Right lobe of liver (tissue), 6 donors: ENCODE measurements at regions not wholly inside any gene's neighbourhood (a gene's known extent, or its start where the extent isn't known, plus 50 kb on each side); places are given as distances from the start of the nearest gene placed in this dataset.
"Not testable (repeated sequence)": the region's sequence is repeated elsewhere in the genome, so short reads cannot be mapped to it uniquely, and the experiment has no call there.

Experiments
- ATAC-seq, 4 donors: fragments of 200-7000 bp; cut with Tn5 transposase; one replicate each; pipeline ENCODE4 v1.9.1; 2020; ENCODE audit warnings: mild to moderate bottlenecking in 4 of 4, moderate library complexity in 4 of 4
- DNase-seq, 3 donors: peaks; one replicate each; pipeline ENCODE4 v3.0.0-alpha.2; 2020
- H3K27ac ChIP-seq, 3 donors: fragments of 200-600 bp; one replicate each; pipeline ENCODE4 v1.8.0; 2022
- H3K27me3 ChIP-seq, 2 donors: fragments of 200-600 bp; one replicate each; pipeline ENCODE4 v1.8.0; 2022
- H3K36me3 ChIP-seq, 4 donors: fragments of 200-600 bp; sonication (generic) in 1 of 4; one replicate each; pipeline versions ENCODE4 v1.5.1 to v1.8.0; 2017 to 2022; ENCODE audit warnings: control low read depth in 1 of 4
- H3K4me1 ChIP-seq, 4 donors: fragments of 200-600 bp; sonication (generic) in 1 of 4; one replicate each; pipeline versions ENCODE4 v1.5.1 to v1.8.0; 2017 to 2022; ENCODE audit warnings: control low read depth in 1 of 4
- H3K4me3 ChIP-seq, 3 donors: fragments of 200-600 bp; one replicate each; pipeline ENCODE4 v1.8.0; 2022
- H3K9me3 ChIP-seq, 4 donors: fragments of 200-600 bp; sonication (generic) in 1 of 4; one replicate each; pipeline versions ENCODE4 v1.5.1 to v1.8.0; 2017 to 2022; ENCODE audit warnings: control low read depth in 1 of 4
- CTCF ChIP-seq, 4 donors: fragments of 200-600 bp in 3 of 4; fragments of 450-650 bp in 1 of 4; IDR thresholded peaks; one replicate each; pipeline versions ENCODE4 v1.5.1 to v1.8.0; 2016 to 2022; ENCODE audit warnings: antibody characterized with exemption in 4 of 4, mild to moderate bottlenecking in 2 of 4
- POLR2A ChIP-seq: fragments of 450-650 bp; IDR thresholded peaks from one replicate; pipeline ENCODE4 v1.6.1; 2017; ENCODE audit warnings: antibody characterized with exemption, mild to moderate bottlenecking
- WGBS: methylation state at CpG from one replicate; pipeline ENCODE4 v1.1.6; 2018; ENCODE audit warnings: low coverage, low lambda C conversion rate; ENCODE audit not compliant: insufficient coverage; ENCODE audit errors: missing lambda C conversion rate; 5-methylcytosine and 5-hydroxymethylcytosine counted together
- intact Hi-C, 2 donors: fragments of 100-400 bp; cut with DNase I; formaldehyde crosslinking; loops; one replicate each; pipeline versions ENCODE4 v1.11.2 to v1.14.1; 2022
- donor health status: DM: no; HTN: yes; CAD: no.
- donor health status: DM: no; HTN: no; CAD: no.
- donor health status: DM: no; HTN: no; CAD: no.
- donor health status: DM: no; HTN: yes; CAD: no.
- donor health status: DM: no; HTN: yes; CAD: no.

- Histone ChIP-seq H3K4me1 (no peaks in the 10 kb centered on the region), H3K27me3 (no peaks in the 10 kb centered on the region), H3K9me3 (no peaks in the 10 kb centered on the region), H3K27ac (no peak overlapping the region), H3K36me3 (no peaks in the 10 kb centered on the region), H3K4me3 (no peak overlapping the region)
- no peak for ATAC-seq
- no peak for DNase-seq
- intact Hi-C loops, result no loop called here
- TF ChIP-seq CTCF (IDR thresholded peaks at IDR 0.05), result no peak
- TF ChIP-seq POLR2A, result no peak
- WGBS, result 100% methylated on average over 1 of the region's 5 CpGs
These were observed 195.6 kb downstream of the TBC1D2B start for GRCh38 chr15:77881950-77882349.

DNA sequence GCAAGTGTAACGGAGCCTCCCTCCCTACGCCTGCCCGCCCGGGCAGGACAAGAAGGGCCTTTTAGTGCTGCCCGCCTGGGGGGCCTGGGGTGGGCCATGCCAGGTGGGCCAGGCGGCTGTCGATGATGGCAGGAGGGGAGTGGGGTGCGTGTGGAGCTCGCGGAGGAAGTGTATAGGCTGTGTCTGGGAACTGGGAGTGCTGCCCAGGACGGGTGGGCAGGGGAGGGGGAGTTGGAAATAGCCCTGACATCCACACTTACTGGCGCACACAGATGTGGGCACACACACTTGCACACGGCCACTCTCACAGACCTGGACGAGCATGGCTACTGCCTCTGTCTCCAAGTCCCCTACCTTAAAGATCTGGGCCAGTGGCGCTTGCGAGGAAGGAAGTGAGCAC lies 196.0 kb downstream of the TBC1D2B start:
- H3K9me3 ChIP-seq, intact Hi-C loops, H3K4me3 ChIP-seq, DNase-seq, H3K27me3 ChIP-seq, H3K4me1 ChIP-seq, H3K27ac ChIP-seq, ATAC-seq, H3K36me3 ChIP-seq: not testable (repeated sequence)
- no CpG with 5 or more reads among the region's 16 CpGs for WGBS

DNA sequence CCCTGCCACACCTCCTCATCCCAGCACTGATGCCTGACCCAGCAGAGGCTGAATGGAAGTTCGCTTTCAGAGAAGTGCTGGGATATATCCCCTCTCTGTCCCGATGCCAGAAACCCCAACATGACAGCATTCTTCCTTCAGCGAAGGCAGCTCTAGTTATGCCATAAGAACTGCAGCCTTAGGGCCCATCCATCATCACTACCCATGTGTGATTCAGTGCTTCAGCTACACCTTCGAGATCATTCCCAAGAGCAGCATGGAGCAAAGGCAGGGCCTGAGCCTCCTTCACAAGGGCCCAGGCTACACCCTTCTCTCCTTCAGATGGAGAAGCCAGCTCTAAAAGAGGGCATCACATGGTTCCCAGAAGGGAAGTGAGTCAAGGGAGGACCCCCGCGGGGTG lies 198.0 kb downstream of the TBC1D2B start:
- H3K9me3 ChIP-seq, H3K4me1 ChIP-seq, H3K4me3 ChIP-seq, intact Hi-C loops, H3K36me3 ChIP-seq, H3K27me3 ChIP-seq, DNase-seq, ATAC-seq, H3K27ac ChIP-seq: not testable (repeated sequence)
- WGBS, result 86% methylated on average over 4 of the region's 6 CpGs

- ATAC-seq, result no peak
- H3K9me3 ChIP-seq, result no peaks in the 10 kb centered on the region
- no peaks in the 10 kb centered on the region for H3K36me3 ChIP-seq
- H3K27ac ChIP-seq, result no peak overlapping the region
- TF ChIP-seq POLR2A (no peak), CTCF (IDR thresholded peaks at IDR 0.05) (no peak)
- H3K4me1 ChIP-seq, result no peaks in the 10 kb centered on the region
- no peaks in the 10 kb centered on the region for H3K27me3 ChIP-seq
- intact Hi-C loops, result no loop called here
- WGBS, result 87% methylated on average over 2 of the region's 5 CpGs
- H3K4me3 ChIP-seq, result no peak overlapping the region
- DNase-seq, result no peak
These were observed 199.5 kb downstream of the TBC1D2B start for GRCh38 chr15:77877869-77878577.

- DNase-seq (peak in 1 of 3 donors; percentile 55), ATAC-seq (peak; percentile 92 to 95 (median 95))
- 20% methylated on average over 2 of the region's 9 CpGs for WGBS
- H3K4me3 ChIP-seq, H3K4me1 ChIP-seq, H3K9me3 ChIP-seq, H3K36me3 ChIP-seq, H3K27me3 ChIP-seq, intact Hi-C loops: not testable (repeated sequence)
- H3K27ac ChIP-seq, result peak overlapping the region in 1 of 3 donors; percentile 43
These were observed 201.2 kb downstream of the TBC1D2B start for GRCh38 chr15:77876107-77876820.

- H3K4me3 ChIP-seq, H3K9me3 ChIP-seq, H3K36me3 ChIP-seq, intact Hi-C loops, H3K27ac ChIP-seq, H3K27me3 ChIP-seq, H3K4me1 ChIP-seq: not testable (repeated sequence)
- peak; percentile 20 to 57 (median 45) for TF ChIP-seq CTCF (IDR thresholded peaks at IDR 0.05)
- WGBS, result 53% methylated on average over 10 of the region's 13 CpGs
- DNase-seq, result peak in 2 of 3 donors; percentile 37 to 60
- peak in 2 of 4 donors; percentile 9 to 16 for ATAC-seq
These were observed 202.3 kb downstream of the TBC1D2B start for GRCh38 chr15:77875066-77875721.
